ENCODE measurements at regions not wholly inside any gene's neighbourhood (a gene's known extent, or its start where the extent isn't known, plus 50 kb on each side); places are given as distances from the start of the nearest gene placed in this dataset.

- TF ChIP-seq SOX6 (IDR thresholded peaks at IDR 0.05) (peak; percentile 100), ZNF3 (CRISPR knock-in tag; IDR thresholded peaks at IDR 0.05) (no peak), NR4A1 (CRISPR knock-in tag; IDR thresholded peaks at IDR 0.05) (no peak), NR4A1 (tag; IDR thresholded peaks at IDR 0.05) (peak; percentile 91), ZNF696 (CRISPR knock-in tag; conservative IDR thresholded peaks at IDR 0.05) (no peak), ZNF143 (CRISPR knock-in tag; IDR thresholded peaks at IDR 0.05) (no peak), MAX (CRISPR knock-in tag; IDR thresholded peaks at IDR 0.05) (no peak), SETDB1 (IDR thresholded peaks at IDR 0.05; ENCODE audit: low read length) (no peak), TAL1 (IDR thresholded peaks at IDR 0.05) (peak; percentile 100), MXI1 (IDR thresholded peaks at IDR 0.05; ENCODE audit: low read depth, low read length) (no peak), JUNB (CRISPR knock-in tag; conservative IDR thresholded peaks at IDR 0.05) (no peak), SP2 (IDR thresholded peaks at IDR 0.05; ENCODE audit: extremely low read depth, low read depth, low read length, poor library complexity, severe bottlenecking) (no peak), PHF21A (IDR thresholded peaks at IDR 0.05; ENCODE audit: borderline replicate concordance, low read depth) (0 out of 2 replicates have a peak, but pooled peaks have one; percentile 50), TEAD1 (CRISPR knock-in tag; IDR thresholded peaks at IDR 0.05) (peak in 1 of 2 experiments; percentile 54; a peak in 1 of 4 replicates)
- TF ChIP-seq, protein P1, sequence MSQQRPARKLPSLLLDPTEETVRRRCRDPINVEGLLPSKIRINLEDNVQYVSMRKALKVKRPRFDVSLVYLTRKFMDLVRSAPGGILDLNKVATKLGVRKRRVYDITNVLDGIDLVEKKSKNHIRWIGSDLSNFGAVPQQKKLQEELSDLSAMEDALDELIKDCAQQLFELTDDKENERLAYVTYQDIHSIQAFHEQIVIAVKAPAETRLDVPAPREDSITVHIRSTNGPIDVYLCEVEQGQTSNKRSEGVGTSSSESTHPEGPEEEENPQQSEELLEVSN (IDR thresholded peaks at IDR 0.05; ENCODE audit: borderline replicate concordance in 1 of 2, extremely low read depth in 1 of 2, insufficient read depth in 1 of 2, insufficient read length in 1 of 2, low read depth in 1 of 2, low read length in 1 of 2, poor library complexity in 1 of 2, severe bottlenecking in 1 of 2), result no peak
- TF ChIP-seq, protein P2, sequence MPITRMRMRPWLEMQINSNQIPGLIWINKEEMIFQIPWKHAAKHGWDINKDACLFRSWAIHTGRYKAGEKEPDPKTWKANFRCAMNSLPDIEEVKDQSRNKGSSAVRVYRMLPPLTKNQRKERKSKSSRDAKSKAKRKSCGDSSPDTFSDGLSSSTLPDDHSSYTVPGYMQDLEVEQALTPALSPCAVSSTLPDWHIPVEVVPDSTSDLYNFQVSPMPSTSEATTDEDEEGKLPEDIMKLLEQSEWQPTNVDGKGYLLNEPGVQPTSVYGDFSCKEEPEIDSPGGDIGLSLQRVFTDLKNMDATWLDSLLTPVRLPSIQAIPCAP (CRISPR knock-in tag; IDR thresholded peaks at IDR 0.05; ENCODE audit: borderline replicate concordance), result no peak
Measured at GRCh38 chr10:92756201-92757065, 66.7 kb downstream of the HHEX start (continued).

Measured in K562 (cell line).